AG09319 (cell line): ENCODE measurements at regions not wholly inside any gene's neighbourhood (a gene's known extent, or its start where the extent isn't known, plus 50 kb on each side); places are given as distances from the start of the nearest gene placed in this dataset.

Experiments
- DNase-seq: peaks from one replicate; pipeline ENCODE4 v3.0.0-alpha.2; 2010; ENCODE audit warnings: low read depth; ENCODE audit errors: extremely low read depth
- CTCF ChIP-seq: IDR thresholded peaks from 2 replicates; pipeline ENCODE4 v1.5.1; 2011; ENCODE audit warnings: low read depth, mild to moderate bottlenecking, inconsistent platforms, low read length, moderate library complexity

- no peak for DNase-seq
- TF ChIP-seq CTCF: no peak
Measured at GRCh38 chr2:80703532-80703931, 399.0 kb upstream of the LRRTM1 start.

DNA sequence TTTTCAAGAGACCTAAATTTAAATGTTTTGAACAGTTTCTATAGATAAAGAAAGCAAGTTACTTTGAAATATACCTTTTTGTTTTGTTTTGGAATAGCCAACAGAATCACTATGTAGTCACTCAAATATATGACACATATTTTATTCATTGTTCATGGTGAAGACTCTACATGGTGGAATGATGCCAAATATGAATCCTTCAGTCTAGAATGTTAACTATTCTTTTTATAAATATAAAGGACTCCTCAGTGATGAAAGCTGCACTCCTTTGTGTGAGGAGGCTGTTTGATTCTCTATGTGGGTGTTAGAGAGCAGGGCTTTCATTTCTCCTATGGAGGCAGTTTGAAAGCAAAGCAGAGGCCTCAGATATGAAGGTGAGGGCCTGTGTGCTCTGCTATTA is 396.4 kb upstream of the LRRTM1 start:
- no peak for DNase-seq
- TF ChIP-seq CTCF: no peak
